Retinal pigment epithelial cell (primary cell): ENCODE measurements at regions not wholly inside any gene's neighbourhood (a gene's known extent, or its start where the extent isn't known, plus 50 kb on each side); places are given as distances from the start of the nearest gene placed in this dataset.
"Not testable (repeated sequence)": the region's sequence is repeated elsewhere in the genome, so short reads cannot be mapped to it uniquely, and the experiment has no call there.

Experiments used
- DNase-seq: peaks from one replicate; pipeline ENCODE4 v3.0.0-alpha.2; 2010; ENCODE audit warnings: low read depth
- H3K4me3 ChIP-seq: 2 replicates; pipeline ENCODE4 v1.5.1; 2011; ENCODE audit warnings: mild to moderate bottlenecking, low read length, control low read depth, moderate library complexity
- TF ChIP-seq, protein P1 (sequence below): conservative IDR thresholded peaks from 2 replicates; pipeline ENCODE4 v1.5.1; 2011; ENCODE audit warnings: low read depth, low read length, control low read depth, inconsistent platforms

DNA sequence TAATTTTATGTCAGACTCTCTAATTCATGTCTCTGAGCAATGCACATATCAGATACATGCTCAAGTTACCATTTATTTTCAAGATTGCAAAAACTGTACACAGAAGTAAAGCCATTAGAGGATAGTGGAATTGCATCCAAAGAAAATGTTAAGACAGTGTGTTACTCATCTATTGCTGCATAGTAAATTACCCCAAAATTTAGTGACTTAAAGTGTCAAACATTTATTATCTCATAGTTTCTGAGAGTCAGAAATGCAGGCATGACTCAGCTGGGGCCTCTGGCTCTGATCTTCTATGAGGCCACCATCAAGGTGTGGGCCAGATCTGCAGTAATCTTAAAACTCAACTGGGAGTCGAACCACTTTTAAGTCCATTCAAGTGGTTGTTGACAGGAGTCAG lies 275.2 kb downstream of the QDPR start:
- no peak overlapping the region for H3K4me3 ChIP-seq
- DNase-seq, result no peak
- TF ChIP-seq, protein P1, sequence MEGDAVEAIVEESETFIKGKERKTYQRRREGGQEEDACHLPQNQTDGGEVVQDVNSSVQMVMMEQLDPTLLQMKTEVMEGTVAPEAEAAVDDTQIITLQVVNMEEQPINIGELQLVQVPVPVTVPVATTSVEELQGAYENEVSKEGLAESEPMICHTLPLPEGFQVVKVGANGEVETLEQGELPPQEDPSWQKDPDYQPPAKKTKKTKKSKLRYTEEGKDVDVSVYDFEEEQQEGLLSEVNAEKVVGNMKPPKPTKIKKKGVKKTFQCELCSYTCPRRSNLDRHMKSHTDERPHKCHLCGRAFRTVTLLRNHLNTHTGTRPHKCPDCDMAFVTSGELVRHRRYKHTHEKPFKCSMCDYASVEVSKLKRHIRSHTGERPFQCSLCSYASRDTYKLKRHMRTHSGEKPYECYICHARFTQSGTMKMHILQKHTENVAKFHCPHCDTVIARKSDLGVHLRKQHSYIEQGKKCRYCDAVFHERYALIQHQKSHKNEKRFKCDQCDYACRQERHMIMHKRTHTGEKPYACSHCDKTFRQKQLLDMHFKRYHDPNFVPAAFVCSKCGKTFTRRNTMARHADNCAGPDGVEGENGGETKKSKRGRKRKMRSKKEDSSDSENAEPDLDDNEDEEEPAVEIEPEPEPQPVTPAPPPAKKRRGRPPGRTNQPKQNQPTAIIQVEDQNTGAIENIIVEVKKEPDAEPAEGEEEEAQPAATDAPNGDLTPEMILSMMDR, result no peak

DNA sequence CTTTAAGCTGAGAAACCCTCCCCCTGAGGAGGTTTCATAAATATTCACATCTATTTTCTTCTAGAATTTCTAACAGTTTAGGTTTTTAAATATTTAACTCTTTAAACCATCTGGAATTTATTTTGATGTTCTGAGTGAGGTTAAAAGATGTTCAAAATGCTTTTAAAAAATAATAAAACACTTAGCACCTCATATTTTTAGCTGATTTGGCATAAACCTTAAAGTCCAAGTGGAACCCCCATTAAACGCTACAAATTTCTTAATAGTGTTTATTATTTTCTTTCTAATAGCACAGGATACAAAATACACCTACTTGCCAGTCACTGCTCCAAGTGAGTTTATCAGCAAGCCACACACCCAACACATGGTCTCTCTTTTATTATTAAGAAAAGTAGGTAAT lies 277.2 kb downstream of the QDPR start:
- H3K4me3 ChIP-seq, result no peak overlapping the region
- no peak for DNase-seq
- TF ChIP-seq, protein P1, result no peak

DNA sequence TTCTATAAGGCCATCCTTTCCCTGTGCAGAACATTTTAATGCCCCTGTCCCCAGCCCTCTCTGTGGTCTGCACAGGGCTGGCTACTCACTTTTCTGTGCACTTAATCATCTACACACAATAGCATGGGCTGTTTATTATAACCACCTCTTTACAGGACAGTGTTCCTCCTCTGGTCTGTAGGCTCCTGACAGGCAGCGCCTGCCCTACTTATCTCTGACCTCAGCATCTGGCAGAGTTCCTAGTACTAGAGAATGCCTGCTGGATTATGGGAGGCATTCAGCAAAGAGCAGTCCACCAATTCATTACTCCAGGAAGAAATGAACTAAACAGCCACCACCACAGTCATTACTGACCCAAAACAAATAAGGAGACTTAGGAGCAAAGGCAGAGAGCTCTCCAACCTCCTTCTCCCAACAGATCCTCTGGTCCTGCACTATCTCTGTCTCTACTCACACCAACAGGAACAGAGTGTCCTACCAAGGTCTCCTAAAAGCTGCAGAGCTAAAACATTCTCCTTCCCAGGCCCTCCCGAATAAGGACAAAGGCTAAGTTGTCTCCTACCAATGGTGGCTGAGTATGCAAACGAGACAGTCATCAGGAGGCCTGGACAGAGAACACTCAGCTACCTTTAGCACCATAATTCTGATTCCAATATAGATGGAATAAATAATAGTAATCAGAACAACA lies 279.2 kb downstream of the QDPR start:
- DNase-seq, result peak; percentile 81
- TF ChIP-seq, protein P1, result no peak
- H3K4me3 ChIP-seq, result no peak overlapping the region

DNA sequence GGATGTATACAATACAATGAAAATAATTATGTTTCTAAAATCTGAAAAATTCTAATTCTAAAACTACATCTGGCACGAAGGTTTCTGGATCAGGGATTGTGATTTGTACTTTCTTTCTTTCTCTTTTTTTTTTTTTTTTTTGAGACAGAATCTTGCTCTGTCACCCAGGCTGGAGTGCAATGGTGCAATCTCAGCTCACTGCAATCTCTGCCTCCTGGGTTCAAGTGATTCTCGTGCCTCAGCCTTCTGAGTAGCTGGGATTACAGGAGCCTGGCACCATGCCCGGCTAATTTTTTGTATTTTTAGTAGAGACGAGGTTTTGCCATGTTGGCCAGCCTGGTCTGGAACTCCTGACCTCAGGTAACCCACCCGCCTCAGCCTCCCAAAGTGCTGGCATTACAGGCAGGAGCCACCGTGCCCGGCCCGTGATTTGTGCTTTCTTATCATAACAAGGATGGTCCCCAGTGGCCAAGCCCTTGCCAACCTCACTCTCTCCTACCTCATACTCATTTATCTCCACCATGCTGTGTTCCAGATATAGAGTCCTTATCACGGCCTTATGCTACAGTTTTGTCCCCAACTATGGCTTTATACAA lies 279.9 kb downstream of the QDPR start:
- H3K4me3 ChIP-seq, DNase-seq: not testable (repeated sequence)

DNA sequence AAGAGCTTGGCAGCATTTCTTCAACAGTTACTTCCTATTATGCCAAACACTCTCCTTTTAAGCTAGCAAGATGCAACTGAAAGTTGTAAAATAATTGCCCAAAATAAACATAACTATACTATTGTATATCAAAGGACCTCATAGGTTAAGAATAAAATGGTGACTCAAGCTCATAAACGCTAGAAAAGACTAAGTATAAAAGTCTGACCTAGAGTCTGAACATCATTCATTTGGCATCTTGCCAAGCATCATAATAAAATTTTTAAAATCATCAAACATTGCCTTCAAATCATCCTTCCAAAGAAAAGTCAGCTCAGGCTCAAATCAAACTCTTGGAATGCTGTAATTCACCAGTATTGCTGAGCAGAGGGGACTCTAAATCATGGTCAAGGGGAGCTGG lies 281.2 kb downstream of the QDPR start:
- no peak for DNase-seq

DNA sequence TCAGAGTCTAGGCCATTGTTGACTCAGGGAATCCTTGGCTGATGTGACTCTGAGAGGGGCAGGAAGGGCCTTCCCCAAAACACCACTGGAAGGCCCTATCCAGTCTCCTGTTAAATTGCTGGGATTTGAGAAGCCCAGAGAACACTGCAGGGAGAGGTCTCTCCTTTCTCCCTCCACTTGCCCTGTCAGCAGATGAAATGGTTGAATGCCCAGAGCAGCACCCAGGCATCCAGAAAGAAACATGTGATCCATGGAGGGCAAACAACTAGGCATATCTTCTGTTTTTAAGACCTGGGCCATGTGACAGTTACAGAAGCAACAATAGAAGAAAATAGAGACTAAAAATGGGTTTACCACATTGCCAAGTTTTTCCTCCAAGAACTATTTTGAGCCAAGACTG lies 291.1 kb downstream of the QDPR start:
- H3K4me3 ChIP-seq, result no peak overlapping the region
- TF ChIP-seq, protein P1, result no peak
- DNase-seq, result no peak

More for the DNA sequence above, 281.2 kb downstream of the QDPR start:
- TF ChIP-seq, protein P1, result no peak
- no peak overlapping the region for H3K4me3 ChIP-seq

DNA sequence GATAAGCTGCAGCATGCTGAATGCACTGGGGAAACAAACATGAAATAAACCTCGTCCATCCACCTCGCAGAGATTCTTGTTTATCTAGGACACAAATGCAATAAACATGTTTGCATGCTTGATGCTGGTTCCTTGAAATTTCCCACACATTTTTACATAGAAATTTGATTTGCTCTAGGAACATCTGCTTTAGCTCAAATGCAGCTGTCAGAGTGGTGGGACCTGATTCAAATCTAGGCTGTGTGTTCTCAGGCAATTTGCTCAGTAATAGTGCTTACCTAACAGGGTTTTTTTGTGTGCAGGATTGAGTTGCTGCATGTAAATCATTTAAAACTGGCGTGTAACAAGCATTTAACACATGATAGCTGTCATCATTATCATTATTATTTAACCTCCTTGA lies 293.1 kb downstream of the QDPR start:
- no peak for DNase-seq
- TF ChIP-seq, protein P1, result no peak
- no peak overlapping the region for H3K4me3 ChIP-seq
